ENCODE measurements at regions not wholly inside any gene's neighbourhood (a gene's known extent, or its start where the extent isn't known, plus 50 kb on each side); places are given as distances from the start of the nearest gene placed in this dataset.

DNA sequence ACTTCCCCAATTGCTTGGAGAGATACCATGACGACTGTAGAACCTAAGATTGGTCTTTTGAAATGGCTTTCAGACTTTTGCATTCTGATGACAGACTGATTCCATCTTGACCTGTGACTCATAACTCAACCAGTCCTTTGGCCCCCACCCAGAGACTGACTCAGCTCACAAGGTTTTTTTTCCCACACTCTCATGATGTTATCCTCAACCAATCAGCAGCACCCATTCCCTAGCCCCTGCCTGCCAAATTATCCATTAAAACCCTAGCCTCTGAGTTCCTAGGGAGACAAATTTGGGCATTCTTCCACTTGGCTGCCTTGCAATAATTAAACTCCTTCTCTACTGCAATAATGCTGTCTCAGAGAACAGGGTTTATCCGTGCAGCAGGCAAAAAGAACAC lies 1263.3 kb upstream of the CDH9 start:
- TF ChIP-seq, protein P1, sequence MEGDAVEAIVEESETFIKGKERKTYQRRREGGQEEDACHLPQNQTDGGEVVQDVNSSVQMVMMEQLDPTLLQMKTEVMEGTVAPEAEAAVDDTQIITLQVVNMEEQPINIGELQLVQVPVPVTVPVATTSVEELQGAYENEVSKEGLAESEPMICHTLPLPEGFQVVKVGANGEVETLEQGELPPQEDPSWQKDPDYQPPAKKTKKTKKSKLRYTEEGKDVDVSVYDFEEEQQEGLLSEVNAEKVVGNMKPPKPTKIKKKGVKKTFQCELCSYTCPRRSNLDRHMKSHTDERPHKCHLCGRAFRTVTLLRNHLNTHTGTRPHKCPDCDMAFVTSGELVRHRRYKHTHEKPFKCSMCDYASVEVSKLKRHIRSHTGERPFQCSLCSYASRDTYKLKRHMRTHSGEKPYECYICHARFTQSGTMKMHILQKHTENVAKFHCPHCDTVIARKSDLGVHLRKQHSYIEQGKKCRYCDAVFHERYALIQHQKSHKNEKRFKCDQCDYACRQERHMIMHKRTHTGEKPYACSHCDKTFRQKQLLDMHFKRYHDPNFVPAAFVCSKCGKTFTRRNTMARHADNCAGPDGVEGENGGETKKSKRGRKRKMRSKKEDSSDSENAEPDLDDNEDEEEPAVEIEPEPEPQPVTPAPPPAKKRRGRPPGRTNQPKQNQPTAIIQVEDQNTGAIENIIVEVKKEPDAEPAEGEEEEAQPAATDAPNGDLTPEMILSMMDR (IDR thresholded peaks at IDR 0.05): no peak
- TF ChIP-seq POLR2A (IDR thresholded peaks at IDR 0.05): no peak

Measured in ovary (tissue), 3 donors.